OCI-LY3 (cell line): ENCODE measurements at regions not wholly inside any gene's neighbourhood (a gene's known extent, or its start where the extent isn't known, plus 50 kb on each side); places are given as distances from the start of the nearest gene placed in this dataset.

ENCODE experiments used
- H2AFZ ChIP-seq: fragments of 200-600, 300-600 bp; shearing (Covaris generic); 2 replicates; pipeline ENCODE4 v1.6.0; 2014; ENCODE audit warnings: antibody characterized with exemption, low read depth, low read length
- H3K27ac ChIP-seq: fragments of 200-600, 300-600 bp; sonication (generic); 2 replicates; pipeline ENCODE4 v1.5.1; 2014; ENCODE audit warnings: mild to moderate bottlenecking, low read length, moderate library complexity, mixed read lengths
- H3K27me3 ChIP-seq: fragments of 200-600, 300-600 bp; sonication (generic); 2 replicates; pipeline ENCODE4 v1.6.1; 2014; ENCODE audit warnings: low read depth, low read length, mixed read lengths
- H3K36me3 ChIP-seq: fragments of 200-600, 300-600 bp; sonication (generic); replicated peaks from 2 replicates; pipeline ENCODE3; 2014; ENCODE audit warnings: low read depth, low read length, mixed read lengths
- H3K4me1 ChIP-seq: fragments of 300-600, 200-600 bp; sonication (generic); 2 replicates; pipeline ENCODE4 v1.6.1; 2014; ENCODE audit warnings: low read length, mixed read lengths
- H3K4me2 ChIP-seq: fragments of 200-600, 300-600 bp; sonication (generic); 2 replicates; pipeline ENCODE4 v1.6.1; 2014; ENCODE audit warnings: low read length, mixed read lengths
- H3K4me3 ChIP-seq: fragments of 300-600, 200-600 bp; sonication (generic); 2 replicates; pipeline ENCODE4 v1.5.1; 2014; ENCODE audit warnings: antibody characterized with exemption, mild to moderate bottlenecking, low read length, moderate library complexity
- H3K79me2 ChIP-seq: fragments of 300-600, 200-600 bp; shearing (Covaris generic); 2 replicates; pipeline ENCODE4 v1.6.1; 2014; ENCODE audit warnings: mild to moderate bottlenecking, low read length, mixed read lengths
- H3K9ac ChIP-seq: fragments of 300-600, 200-600 bp; shearing (Covaris generic); 2 replicates; pipeline ENCODE4 v1.6.0; 2014; ENCODE audit warnings: mild to moderate bottlenecking, low read length, moderate library complexity
- H3K9me3 ChIP-seq: fragments of 200-600, 300-600 bp; shearing (Covaris generic); 2 replicates; pipeline ENCODE4 v1.6.1; 2014; ENCODE audit warnings: low read length, mixed read lengths; ENCODE audit not compliant: insufficient read depth
- H4K20me1 ChIP-seq: fragments of 200-600, 300-600 bp; sonication (generic); 2 replicates; pipeline ENCODE4 v1.6.1; 2016; ENCODE audit warnings: low read length, mixed read lengths; ENCODE audit not compliant: insufficient read depth
- EZH2phosphoT487 ChIP-seq: fragments of 200-600 bp; shearing (Covaris generic); IDR thresholded peaks from 2 replicates; pipeline ENCODE4 v1.6.1; 2018; ENCODE audit warnings: antibody characterized with exemption, mixed run types, low read depth
- TF ChIP-seq, protein P1 (sequence below): fragments of 200-600, 300-600 bp; sonication (generic); IDR thresholded peaks from 2 replicates; pipeline ENCODE4 v1.5.1; 2014; ENCODE audit warnings: antibody characterized with exemption, low read length, low read depth

DNA sequence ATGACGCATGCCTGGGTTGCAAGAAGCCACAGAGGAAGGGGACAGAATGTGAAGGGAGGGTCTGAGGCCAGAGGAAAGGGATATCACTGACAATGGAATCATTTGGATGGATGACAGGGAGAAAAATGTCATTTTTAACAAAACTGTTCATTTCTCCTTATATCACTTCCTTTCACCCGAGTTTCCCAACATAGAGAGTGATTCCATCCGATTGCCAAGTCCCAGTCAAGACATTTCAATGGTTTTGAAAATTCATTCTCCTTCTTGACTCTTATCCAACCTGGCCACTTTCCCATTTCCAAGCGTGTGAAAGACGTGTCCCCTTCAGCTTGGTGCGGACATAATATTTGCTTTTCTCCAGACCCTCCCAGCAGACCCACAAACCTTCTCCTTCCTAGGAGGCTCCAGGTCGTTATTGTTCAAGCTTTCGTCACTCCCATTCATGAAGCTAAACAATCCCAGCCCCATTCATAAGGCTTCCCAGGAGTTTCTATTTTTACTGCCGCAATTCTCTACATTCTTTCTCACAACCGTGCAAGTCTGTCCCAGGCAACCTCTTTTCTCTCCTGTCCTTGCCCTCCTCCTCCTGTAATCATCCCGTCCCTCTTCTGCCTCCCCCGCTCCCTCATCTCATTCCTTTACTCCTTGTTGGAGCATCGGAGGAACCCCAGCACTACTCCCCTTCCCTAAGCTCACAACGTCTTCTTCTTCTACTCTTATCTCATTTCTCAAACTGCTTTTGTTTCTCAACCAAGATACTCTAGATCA is 301.3 kb upstream of the KLF6 start:
- TF ChIP-seq, protein P1, sequence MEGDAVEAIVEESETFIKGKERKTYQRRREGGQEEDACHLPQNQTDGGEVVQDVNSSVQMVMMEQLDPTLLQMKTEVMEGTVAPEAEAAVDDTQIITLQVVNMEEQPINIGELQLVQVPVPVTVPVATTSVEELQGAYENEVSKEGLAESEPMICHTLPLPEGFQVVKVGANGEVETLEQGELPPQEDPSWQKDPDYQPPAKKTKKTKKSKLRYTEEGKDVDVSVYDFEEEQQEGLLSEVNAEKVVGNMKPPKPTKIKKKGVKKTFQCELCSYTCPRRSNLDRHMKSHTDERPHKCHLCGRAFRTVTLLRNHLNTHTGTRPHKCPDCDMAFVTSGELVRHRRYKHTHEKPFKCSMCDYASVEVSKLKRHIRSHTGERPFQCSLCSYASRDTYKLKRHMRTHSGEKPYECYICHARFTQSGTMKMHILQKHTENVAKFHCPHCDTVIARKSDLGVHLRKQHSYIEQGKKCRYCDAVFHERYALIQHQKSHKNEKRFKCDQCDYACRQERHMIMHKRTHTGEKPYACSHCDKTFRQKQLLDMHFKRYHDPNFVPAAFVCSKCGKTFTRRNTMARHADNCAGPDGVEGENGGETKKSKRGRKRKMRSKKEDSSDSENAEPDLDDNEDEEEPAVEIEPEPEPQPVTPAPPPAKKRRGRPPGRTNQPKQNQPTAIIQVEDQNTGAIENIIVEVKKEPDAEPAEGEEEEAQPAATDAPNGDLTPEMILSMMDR = no peak
- TF ChIP-seq EZH2phosphoT487 = no peak
- Histone ChIP-seq H3K4me1 (no peaks in the 10 kb centered on the region), H2AFZ (no peak overlapping the region)

DNA sequence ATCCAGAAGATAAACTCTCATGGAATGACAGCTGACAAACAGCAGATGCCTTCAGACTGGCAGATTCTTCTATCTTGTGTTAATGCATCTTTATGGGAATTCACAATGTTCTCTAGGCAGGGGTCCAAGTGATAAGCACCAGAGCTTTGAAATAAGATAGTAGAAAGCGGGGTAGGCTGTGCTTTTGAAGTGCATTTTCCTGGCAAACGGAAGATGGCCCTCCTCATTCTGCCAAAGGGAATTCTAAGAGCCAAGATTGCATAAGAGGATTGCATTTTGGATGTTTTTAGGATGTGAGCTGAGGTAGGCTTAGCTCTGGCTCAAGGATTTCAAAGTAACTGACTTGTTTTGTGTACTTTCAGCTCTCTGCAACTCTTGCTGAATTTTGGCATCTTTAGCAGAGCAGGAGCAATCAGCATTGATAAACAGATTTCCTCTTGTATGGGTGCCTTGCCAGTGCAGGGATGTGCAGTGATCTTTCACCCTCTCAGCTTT is 298.5 kb upstream of the KLF6 start:
- Histone ChIP-seq H4K20me1 (no peaks in the 10 kb centered on the region), H3K79me2 (no peaks in the 10 kb centered on the region), H3K27me3 (no peaks in the 10 kb centered on the region), H3K9me3 (no peaks in the 10 kb centered on the region), H3K36me3 (no peaks in the 10 kb centered on the region), H3K27ac (no peak overlapping the region), H3K4me3 (no peak overlapping the region), H2AFZ (no peak overlapping the region), H3K9ac (no peak overlapping the region), H3K4me2 (no peak overlapping the region), H3K4me1 (0 out of 2 replicates have a peak, but pooled peaks cover 3% of the 10 kb centered on the region)
- TF ChIP-seq, protein P1 = no peak
- no peak for TF ChIP-seq EZH2phosphoT487

More for the DNA sequence above, 301.3 kb upstream of the KLF6 start:
- Histone ChIP-seq H3K9ac (no peak overlapping the region), H3K27me3 (no peaks in the 10 kb centered on the region), H3K27ac (no peak overlapping the region), H3K9me3 (no peaks in the 10 kb centered on the region), H4K20me1 (no peaks in the 10 kb centered on the region), H3K4me2 (no peak overlapping the region), H3K36me3 (no peaks in the 10 kb centered on the region), H3K79me2 (no peaks in the 10 kb centered on the region), H3K4me3 (no peak overlapping the region)

DNA sequence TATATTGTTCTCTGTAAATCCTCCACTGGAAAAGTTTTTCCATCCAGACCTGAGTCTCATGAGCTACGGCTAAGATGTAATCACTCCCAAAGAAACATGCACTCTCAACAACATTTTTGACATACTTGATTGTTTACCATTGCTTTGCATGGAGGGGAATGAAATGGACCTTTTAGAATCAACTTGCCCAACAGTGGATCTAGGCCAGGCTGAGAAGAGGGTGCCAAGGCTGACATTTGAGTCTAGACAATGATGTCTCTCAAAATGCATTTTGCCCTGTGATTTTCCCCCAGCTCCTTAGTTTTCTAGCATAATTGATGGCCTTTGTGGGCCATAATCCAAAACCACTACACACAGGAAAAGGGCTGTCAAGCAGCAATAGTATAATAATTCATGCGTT is 297.9 kb upstream of the KLF6 start:
- H2AFZ ChIP-seq = no peak overlapping the region
- H3K27ac ChIP-seq = no peak overlapping the region
- H3K9ac ChIP-seq = no peak overlapping the region
- no peak overlapping the region for H3K4me3 ChIP-seq
- H4K20me1 ChIP-seq = no peaks in the 10 kb centered on the region
- H3K9me3 ChIP-seq = no peaks in the 10 kb centered on the region
- 0 out of 2 replicates have a peak, but pooled peaks cover 3% of the 10 kb centered on the region for H3K4me1 ChIP-seq
- H3K79me2 ChIP-seq = no peaks in the 10 kb centered on the region
- no peaks in the 10 kb centered on the region for H3K36me3 ChIP-seq
- H3K27me3 ChIP-seq = no peaks in the 10 kb centered on the region
- no peak overlapping the region for H3K4me2 ChIP-seq
- TF ChIP-seq EZH2phosphoT487 = no peak
- TF ChIP-seq, protein P1 = no peak

DNA sequence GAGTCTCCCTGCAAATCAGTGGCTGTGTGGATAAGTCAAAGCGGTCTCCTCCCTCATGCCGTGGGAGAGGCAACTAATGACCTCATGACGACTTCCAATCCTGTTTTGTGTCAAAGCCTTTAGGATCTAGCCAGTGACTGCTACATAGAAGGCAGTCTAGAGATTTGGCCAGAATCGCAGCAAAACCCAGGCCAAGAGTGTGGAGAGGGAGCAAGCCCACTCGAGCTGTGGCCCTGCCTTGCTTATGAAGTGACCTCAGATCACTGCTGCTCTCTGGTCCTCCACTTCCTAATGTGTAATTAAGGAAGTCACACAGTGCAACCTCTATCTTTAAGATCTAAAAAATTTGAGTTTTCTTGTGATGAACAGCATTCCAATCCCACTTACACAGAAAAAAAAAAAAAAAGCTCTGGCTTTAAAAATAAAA is 296.7 kb upstream of the KLF6 start:
- H3K4me1 ChIP-seq = 0 out of 2 replicates have a peak, but pooled peaks cover 3% of the 10 kb centered on the region
- no peaks in the 10 kb centered on the region for H4K20me1 ChIP-seq
- no peak overlapping the region for H3K27ac ChIP-seq
- no peak overlapping the region for H2AFZ ChIP-seq
- no peaks in the 10 kb centered on the region for H3K27me3 ChIP-seq
- no peak overlapping the region for H3K9ac ChIP-seq
- no peaks in the 10 kb centered on the region for H3K36me3 ChIP-seq
- H3K79me2 ChIP-seq = no peaks in the 10 kb centered on the region
- H3K9me3 ChIP-seq = no peaks in the 10 kb centered on the region
- H3K4me3 ChIP-seq = no peak overlapping the region
- no peak overlapping the region for H3K4me2 ChIP-seq
- TF ChIP-seq, protein P1 = no peak
- TF ChIP-seq EZH2phosphoT487 = no peak
